ENCODE measurements at regions not wholly inside any gene's neighbourhood (a gene's known extent, or its start where the extent isn't known, plus 50 kb on each side); places are given as distances from the start of the nearest gene placed in this dataset.

DNA sequence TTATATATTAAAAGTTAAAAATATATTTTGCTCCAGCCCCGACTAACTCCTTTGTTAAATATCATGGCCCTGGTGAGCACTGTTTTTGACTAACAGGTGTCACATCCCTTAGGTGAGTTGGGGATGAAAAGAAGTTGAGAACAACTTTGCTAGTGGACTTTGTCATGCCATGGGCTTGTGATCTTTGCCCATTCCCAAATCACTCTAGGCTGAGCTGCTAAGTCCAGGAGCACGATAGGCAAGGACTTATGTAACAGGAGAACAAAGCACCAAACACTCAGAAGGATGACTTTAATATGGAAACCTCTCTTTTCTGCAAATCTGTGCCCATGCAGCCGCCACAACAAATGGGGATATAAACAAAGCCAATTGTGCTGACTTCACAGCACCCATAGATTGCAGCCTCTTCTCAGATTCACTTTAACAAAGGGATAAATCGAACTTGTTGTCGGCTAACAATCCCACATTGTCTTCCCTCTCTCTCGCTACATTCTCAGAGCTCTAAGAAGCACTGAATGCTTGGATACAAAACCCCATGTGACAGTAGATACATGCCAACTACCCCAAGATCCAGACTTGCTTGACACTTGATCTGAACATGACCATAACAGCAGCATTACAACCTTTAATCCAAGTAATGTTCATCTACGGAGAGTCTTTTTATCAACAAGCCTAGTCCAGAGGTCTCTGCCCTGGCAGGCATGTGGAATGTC lies 86.8 kb upstream of the CD180 start:
- DNase-seq, result no peak

DNA sequence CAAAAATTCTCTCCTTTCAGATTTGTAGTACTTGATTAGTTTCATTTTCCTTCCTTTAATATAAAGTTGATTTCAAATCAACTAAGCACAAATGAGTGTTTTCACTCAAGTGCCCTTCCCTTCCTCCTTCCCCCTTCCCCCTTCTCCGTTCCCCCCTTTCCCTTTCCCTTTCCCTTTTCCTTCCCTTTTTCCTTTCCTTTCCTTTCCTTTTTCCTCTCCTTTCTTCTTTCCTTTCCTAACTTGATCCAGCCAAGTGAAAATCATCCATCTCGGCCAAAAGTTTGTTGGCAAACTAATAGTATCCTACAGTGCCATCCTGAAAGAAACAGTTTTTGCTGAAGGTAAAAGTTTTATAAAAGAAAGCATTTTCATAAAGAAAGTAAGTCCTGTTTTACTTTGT lies 85.3 kb upstream of the CD180 start:
- DNase-seq, result no peak

- no peak for DNase-seq
Observed at GRCh38 chr5:67273689-67274356, 77.2 kb upstream of the CD180 start.

DNA sequence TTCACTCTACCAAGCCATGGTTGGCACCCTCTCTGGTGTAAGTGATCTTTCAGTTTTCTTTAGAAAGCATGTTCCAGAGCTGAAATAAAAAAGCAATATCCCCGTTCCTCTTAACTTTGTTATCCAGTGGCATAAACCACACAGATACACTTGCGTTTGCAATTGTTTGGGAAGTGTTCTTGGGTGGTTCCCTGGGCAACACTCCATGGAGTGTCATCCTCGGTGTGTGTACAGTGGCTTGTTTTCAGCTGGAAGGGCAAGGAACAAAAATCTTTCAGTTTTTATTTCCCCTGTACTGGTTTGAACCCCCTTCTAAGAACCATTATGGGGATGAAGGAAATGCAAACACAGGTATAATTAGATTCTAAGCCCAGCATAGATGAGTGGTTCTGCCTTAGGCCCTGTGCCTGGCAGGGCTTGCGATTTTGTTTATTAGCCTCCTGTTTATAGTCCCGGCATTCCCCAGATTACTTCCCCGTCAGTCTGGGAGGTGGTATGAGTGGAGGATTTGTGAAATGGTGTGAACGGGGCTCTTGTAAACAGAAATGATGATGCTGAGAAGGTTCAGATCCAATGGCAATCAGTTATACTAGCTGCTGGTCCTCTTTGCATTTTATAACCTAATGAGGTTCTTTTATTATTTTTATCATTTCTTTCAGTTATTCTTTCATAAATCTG lies 76.0 kb upstream of the CD180 start:
- DNase-seq, result no peak

DNA sequence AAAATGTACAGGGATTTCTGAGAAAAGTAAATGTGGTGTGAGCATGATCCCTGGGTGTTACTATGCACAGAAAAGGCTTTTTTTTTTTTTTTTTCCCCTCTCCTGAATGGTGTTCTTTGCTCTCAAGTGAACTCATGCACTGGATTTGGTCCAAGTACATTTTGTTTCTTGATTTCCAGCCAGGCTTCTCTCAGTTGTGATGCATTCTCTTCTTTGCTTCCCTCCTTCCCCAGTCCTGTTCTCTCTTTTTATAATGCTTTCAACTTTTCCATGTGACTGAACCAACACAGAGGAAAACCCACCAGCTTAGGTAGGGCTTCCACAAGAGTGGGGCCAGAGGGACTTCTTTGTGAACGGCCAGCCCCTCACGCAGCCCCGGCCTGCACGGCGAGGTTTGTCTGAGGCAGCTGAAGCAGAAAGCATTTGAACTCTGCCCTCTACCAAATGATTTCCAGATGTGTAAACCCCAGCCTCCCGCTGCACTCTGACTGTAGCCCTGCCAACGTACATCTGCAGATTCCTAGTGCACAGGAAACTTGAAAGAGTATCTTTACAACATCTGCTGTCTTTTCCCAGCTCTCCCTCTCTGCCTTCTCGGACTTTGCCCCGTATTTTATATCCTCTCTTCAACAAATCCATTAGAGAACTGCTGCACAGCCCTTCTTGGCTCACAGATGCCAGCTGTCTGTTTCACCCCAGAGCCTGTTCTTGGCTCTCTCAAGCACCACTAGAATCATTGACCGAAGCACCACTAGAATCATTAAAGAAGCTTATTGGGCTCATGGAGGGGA lies 71.8 kb upstream of the CD180 start:
- DNase-seq, result no peak

DNA sequence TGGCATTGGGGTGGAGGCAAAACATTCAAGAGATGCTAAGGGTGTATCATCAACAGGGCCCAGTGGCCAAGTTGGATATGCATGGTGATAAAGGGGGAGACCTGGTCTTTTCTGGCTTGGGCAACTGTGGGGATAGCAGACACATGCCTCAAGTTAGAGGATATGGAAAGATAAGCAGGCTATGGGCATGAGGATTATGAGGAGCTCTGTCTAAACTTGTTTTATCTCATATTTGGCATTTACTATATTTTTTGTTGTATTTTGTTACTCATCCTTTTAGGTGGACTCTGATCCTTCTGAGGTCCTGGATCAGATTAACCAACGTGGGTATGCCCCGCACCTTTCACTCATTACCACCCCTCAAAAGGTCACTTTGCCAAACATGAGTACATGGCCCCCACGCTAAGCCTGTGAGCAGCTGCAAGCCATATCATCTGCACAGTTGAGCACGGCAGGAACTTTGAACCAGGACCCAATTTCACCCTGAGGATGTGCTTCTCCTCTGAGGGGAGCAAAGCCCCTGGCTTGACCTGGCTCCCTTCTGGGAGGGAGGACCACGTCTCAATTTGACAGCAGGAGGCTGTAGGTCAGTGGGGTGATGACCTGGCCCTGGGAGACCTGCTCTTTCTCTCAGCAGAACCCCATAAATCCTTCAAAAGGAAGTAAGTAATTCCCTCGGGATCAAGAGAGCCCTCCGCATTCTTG lies 71.1 kb upstream of the CD180 start:
- DNase-seq, result no peak

DNA sequence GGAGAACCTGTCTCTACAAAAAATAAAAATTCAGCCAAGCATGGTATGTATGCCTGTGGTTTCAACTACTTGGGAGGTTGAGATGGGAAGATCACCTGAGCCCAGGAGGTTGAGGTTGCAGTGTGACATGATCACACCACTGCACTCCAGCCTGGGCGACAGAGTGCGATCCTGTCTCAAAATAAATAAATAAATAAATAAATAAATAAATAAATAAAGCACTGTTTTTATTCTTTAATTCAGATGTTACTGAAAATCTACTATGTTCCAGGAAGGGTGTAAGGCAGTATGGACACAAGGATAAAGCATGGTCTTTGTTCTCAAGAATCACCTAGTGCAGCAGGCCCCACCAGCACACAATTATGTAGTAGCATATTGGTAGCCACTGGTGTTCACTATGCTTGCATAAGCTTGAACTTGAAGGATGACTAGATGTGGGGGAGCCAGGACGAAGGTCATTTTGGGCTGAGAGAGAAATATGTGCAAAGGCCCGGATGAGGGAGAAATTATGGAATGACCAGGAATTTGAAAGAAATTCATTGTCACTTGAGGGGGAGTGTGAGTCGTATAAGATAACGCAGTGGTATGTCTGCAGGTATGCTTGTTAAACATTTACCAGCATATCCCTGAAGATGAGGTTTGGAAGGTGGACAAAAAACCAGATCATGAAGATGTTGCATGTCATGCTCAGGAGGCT lies 70.2 kb upstream of the CD180 start:
- no peak for DNase-seq

DNA sequence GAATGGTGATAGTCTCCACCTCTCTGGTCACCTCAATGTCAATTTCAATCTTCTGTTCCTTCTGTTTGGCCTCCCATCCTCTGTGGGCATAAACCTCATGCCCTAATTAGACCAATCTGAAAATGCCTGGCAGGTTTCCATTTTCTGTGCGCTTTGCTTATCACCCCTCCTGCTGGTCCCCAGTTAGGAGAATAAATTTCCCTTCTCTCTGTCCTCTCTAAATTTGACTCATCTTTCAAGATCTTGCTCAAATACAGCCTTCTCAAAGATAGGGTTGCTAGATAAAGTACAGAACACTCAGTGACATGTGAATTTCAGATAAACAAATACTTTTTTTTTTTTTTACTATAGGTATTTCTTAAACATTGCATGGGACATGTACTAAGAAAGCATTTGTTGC lies 69.4 kb upstream of the CD180 start:
- no peak for DNase-seq

- DNase-seq, result no peak
Observed at GRCh38 chr5:67263656-67264408, 67.2 kb upstream of the CD180 start.

GRCh38 chr5:67262956-67263355 lies 66.4 kb upstream of the CD180 start:
- DNase-seq, result no peak

DNA sequence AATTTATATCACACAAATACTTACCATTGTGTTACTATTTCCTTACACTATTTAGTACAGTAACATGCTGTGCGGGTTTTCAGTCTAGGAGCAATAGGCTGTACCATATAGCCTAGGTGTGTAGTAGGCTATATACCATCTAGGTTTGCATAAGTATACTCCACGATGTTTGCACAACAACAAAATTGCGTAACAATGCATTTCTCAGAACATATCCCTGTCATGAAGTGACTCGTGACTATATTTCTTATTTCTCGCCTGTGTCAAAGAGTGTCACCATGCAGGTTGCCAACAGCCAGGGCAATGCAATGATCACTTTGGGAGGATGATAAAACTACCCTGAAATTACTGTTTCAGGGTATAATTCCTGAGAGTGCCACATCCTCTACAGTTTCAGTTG lies 65.6 kb upstream of the CD180 start:
- no peak for DNase-seq

GRCh38 chr5:67259548-67260215 lies 63.1 kb upstream of the CD180 start:
- DNase-seq, result no peak

GRCh38 chr5:67257500-67257899 lies 60.9 kb upstream of the CD180 start:
- no peak for DNase-seq

GRCh38 chr5:67257077-67257476 lies 60.5 kb upstream of the CD180 start:
- no peak for DNase-seq

GRCh38 chr5:67255881-67256280 lies 59.3 kb upstream of the CD180 start:
- no peak for DNase-seq

GRCh38 chr5:67253911-67254310 lies 57.3 kb upstream of the CD180 start:
- no peak for DNase-seq

- DNase-seq, result no peak
Observed at GRCh38 chr5:67249590-67249895, 52.9 kb upstream of the CD180 start.

- DNase-seq, result no peak
Observed at GRCh38 chr5:67248703-67249589, 52.3 kb upstream of the CD180 start.

DNA sequence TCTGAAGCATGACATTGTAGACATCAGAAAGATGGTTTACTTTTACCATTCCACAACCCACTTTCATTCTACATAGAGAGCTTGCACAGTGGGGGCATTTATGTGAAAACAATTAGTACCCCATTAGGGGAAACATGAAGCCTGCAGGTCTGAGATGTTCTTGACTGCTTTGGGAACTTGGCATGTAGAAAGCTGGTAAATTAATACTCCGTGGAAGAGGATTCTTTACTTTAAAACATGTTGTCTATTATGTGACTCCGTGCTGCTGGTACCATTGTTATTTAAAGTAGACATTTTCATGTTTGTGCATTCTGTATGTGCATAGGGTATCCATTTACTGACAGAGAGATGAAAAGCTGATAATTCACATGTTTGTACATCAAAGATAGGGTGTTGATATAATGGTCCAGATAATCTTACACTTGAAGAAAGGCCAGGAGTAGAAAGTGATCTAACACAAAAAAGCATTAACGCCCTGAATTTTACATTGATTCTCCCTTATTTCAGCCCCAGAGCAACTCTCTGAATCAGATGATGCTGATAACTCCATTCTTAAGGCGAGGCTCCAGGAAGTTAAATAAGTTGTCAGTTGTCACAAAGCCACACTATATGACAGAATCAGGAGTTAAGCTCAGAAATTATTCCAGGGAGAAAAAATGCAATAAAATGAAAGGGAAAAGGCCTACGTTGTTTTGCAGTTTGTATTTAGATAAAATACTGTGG lies 50.1 kb upstream of the CD180 start:
- DNase-seq, result no peak

Measured in CD4-positive, alpha-beta T cell treated with Interleukin-17A for 4 hours (primary cell).